Lower leg skin (tissue), 4 donors: ENCODE measurements at regions not wholly inside any gene's neighbourhood (a gene's known extent, or its start where the extent isn't known, plus 50 kb on each side); places are given as distances from the start of the nearest gene placed in this dataset.

Experiments used
- DNase-seq, 2 donors: peaks; one replicate each; pipeline ENCODE4 v3.0.0-alpha.2; 2019; ENCODE audit warnings: low spot score in 2 of 2
- H3K4me3 ChIP-seq: fragments of 200-600 bp; sonication (generic); 2 replicates; pipeline ENCODE4 v1.5.1; 2017; ENCODE audit warnings: mild to moderate bottlenecking, low read depth; ENCODE audit not compliant: poor library complexity, severe bottlenecking
- POLR2A ChIP-seq, 2 donors: fragments of 450-650 bp; IDR thresholded peaks; one replicate each; pipeline ENCODE4 v1.6.1; 2016 to 2017; ENCODE audit warnings: antibody characterized with exemption in 2 of 2, mild to moderate bottlenecking in 1 of 2, moderate library complexity in 1 of 2
- whole genome bisulfite sequencing, 2 donors: methylation state at CpG; one replicate each; pipeline ENCODE4 v1.1.5; 2018; 5-methylcytosine and 5-hydroxymethylcytosine counted together
- intact Hi-C: fragments of 100-400 bp; cut with DNase I; formaldehyde crosslinking; loops from one replicate; pipeline ENCODE4 v1.15.0; 2023; ENCODE audit warnings: low total_unique reads
- TF ChIP-seq, protein P1 (sequence below), 3 donors: fragments of 450-650 bp; IDR thresholded peaks; one replicate each; pipeline ENCODE4 v1.5.1; 2016; ENCODE audit warnings: antibody characterized with exemption in 3 of 3, mild to moderate bottlenecking in 3 of 3, moderate library complexity in 2 of 3

DNA sequence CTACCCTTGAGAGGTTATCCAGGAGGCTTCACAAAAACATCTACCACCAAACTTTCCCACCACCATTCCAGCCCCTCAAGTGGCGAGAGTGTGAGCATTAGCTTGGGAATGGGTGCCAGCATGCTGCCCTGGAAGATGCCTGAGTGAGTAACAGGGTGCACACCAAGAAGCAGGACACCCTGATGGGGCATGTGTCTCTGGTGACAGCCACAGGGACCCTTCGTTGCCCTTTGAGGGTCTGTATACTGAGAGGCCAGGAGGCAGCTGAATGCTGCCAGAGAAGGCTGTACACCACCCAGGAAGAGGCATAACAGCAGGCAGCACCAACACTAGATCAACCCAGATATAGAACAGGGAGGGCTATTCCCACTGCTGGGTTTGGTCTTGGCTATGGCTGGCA, 233.6 kb upstream of the THSD7B start:
- WGBS, 2 donors: 43 to 52% methylated on average over 2 of the region's 2 CpGs

DNA sequence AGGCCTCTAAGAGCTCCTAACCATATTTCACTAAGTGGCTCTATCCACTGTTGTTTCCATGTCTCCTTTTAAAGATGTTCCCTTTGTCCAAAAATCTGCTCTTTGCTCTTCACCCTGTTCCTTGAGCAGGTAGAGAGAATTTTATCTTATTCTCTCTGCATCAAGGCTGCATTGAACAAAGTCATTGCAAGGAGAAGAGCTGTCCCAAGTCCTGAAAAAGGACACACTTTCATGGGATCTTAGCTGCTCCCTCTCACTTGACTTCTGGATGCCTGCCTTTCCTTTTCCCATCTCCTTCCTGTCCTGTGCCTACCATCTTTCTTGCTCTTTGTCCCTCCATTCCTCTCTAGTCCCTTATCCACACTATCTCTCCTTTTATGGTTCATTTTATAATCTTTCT, 235.2 kb upstream of the THSD7B start:
- no peak overlapping the region for H3K4me3 ChIP-seq
- TF ChIP-seq, protein P1, sequence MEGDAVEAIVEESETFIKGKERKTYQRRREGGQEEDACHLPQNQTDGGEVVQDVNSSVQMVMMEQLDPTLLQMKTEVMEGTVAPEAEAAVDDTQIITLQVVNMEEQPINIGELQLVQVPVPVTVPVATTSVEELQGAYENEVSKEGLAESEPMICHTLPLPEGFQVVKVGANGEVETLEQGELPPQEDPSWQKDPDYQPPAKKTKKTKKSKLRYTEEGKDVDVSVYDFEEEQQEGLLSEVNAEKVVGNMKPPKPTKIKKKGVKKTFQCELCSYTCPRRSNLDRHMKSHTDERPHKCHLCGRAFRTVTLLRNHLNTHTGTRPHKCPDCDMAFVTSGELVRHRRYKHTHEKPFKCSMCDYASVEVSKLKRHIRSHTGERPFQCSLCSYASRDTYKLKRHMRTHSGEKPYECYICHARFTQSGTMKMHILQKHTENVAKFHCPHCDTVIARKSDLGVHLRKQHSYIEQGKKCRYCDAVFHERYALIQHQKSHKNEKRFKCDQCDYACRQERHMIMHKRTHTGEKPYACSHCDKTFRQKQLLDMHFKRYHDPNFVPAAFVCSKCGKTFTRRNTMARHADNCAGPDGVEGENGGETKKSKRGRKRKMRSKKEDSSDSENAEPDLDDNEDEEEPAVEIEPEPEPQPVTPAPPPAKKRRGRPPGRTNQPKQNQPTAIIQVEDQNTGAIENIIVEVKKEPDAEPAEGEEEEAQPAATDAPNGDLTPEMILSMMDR (IDR thresholded peaks at IDR 0.05): no peak
- no peak for TF ChIP-seq POLR2A (IDR thresholded peaks at IDR 0.05)
- intact Hi-C loops: no loop called here
- no peak for DNase-seq

More for the DNA sequence above, 233.6 kb upstream of the THSD7B start:
- no peak for TF ChIP-seq POLR2A (IDR thresholded peaks at IDR 0.05)
- TF ChIP-seq, protein P1 (IDR thresholded peaks at IDR 0.05): no peak
- H3K4me3 ChIP-seq: no peak overlapping the region
- DNase-seq: no peak
- intact Hi-C loops: no loop called here

GRCh38 chr2:136527560-136527959, 237.8 kb upstream of the THSD7B start:
- no peak overlapping the region for H3K4me3 ChIP-seq
- 7 to 13% methylated on average over 2 of the region's 2 CpGs for WGBS, 2 donors
- TF ChIP-seq, protein P1 (IDR thresholded peaks at IDR 0.05): no peak
- TF ChIP-seq POLR2A (IDR thresholded peaks at IDR 0.05): no peak
- intact Hi-C loops: no loop called here
- DNase-seq: no peak

DNA sequence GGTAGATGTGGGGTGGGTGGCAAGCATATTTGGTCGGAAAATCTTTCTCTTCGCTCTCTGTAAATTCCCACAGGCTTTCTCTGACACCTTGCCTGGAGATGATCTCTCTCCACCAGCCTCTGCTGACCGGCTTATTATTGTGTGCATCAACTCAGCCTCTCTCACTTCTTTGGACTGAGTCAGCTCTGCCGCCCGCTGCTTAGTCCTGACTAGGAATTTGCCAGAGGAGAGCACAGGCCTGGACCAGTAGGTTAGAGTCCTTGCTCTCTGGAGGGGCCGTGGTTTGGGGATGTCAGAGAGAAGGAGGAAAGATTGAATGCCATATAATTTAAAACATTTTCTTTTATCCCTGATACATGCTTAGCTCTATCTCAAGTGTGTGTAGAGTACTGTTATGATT, 242.6 kb upstream of the THSD7B start:
- H3K4me3 ChIP-seq: no peak overlapping the region
- WGBS, 2 donors: 85 to 93% methylated on average over 6 of the region's 6 CpGs
- DNase-seq: no peak
- no peak for TF ChIP-seq POLR2A (IDR thresholded peaks at IDR 0.05)
- intact Hi-C loops: no loop called here

- no peak overlapping the region for H3K4me3 ChIP-seq
- WGBS, 2 donors: 14 to 21% methylated on average over 2 of the region's 2 CpGs
- no peak for DNase-seq
- TF ChIP-seq POLR2A (IDR thresholded peaks at IDR 0.05): no peak
- TF ChIP-seq, protein P1 (IDR thresholded peaks at IDR 0.05): no peak
- intact Hi-C loops: no loop called here
Measured at GRCh38 chr2:136517716-136518115, 247.6 kb upstream of the THSD7B start.

DNA sequence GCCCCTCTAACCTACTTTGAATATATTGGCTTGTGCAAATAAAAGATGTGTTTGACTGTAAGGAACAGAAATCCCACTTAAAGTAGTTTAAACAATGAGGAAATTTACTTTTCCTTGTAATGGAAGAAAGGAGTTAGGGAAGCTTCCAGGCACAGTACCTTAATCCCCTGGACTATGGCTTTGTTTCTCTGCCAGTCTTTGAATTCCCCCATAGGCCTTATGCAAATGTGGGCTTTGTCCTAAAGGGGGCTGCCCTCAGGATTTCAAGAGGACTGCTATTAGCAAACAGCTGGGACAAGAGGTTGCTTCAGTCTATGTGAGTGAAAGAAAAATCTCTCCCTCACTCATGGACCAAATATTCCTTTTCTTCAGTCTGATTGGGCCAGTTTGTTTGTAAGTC, 255.1 kb upstream of the THSD7B start:
- DNase-seq: no peak
- intact Hi-C loops: no loop called here
- H3K4me3 ChIP-seq: no peak overlapping the region
- no peak for TF ChIP-seq POLR2A (IDR thresholded peaks at IDR 0.05)
- TF ChIP-seq, protein P1 (IDR thresholded peaks at IDR 0.05): no peak
